ENCODE measurements at regions not wholly inside any gene's neighbourhood (a gene's known extent, or its start where the extent isn't known, plus 50 kb on each side); places are given as distances from the start of the nearest gene placed in this dataset.

GRCh38 chr12:105622220-105622619, 291.7 kb downstream of the C12orf75 start:
- no peaks in the 10 kb centered on the region for H3K4me1 ChIP-seq
- no peak for DNase-seq
- H3K27ac ChIP-seq, result no peak overlapping the region
- H3K4me3 ChIP-seq, result no peak overlapping the region
- H3K27me3 ChIP-seq, result no peaks in the 10 kb centered on the region
- H3K36me3 ChIP-seq, result no peaks in the 10 kb centered on the region
- intact Hi-C loops (cut with DNase I; ENCODE audit: low total_unique reads), result no loop called here
- no peak for TF ChIP-seq POLR2A (IDR thresholded peaks at IDR 0.05)
- TF ChIP-seq, protein P1, sequence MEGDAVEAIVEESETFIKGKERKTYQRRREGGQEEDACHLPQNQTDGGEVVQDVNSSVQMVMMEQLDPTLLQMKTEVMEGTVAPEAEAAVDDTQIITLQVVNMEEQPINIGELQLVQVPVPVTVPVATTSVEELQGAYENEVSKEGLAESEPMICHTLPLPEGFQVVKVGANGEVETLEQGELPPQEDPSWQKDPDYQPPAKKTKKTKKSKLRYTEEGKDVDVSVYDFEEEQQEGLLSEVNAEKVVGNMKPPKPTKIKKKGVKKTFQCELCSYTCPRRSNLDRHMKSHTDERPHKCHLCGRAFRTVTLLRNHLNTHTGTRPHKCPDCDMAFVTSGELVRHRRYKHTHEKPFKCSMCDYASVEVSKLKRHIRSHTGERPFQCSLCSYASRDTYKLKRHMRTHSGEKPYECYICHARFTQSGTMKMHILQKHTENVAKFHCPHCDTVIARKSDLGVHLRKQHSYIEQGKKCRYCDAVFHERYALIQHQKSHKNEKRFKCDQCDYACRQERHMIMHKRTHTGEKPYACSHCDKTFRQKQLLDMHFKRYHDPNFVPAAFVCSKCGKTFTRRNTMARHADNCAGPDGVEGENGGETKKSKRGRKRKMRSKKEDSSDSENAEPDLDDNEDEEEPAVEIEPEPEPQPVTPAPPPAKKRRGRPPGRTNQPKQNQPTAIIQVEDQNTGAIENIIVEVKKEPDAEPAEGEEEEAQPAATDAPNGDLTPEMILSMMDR (IDR thresholded peaks at IDR 0.05), result no peak
- no peaks in the 10 kb centered on the region for H3K9me3 ChIP-seq

DNA sequence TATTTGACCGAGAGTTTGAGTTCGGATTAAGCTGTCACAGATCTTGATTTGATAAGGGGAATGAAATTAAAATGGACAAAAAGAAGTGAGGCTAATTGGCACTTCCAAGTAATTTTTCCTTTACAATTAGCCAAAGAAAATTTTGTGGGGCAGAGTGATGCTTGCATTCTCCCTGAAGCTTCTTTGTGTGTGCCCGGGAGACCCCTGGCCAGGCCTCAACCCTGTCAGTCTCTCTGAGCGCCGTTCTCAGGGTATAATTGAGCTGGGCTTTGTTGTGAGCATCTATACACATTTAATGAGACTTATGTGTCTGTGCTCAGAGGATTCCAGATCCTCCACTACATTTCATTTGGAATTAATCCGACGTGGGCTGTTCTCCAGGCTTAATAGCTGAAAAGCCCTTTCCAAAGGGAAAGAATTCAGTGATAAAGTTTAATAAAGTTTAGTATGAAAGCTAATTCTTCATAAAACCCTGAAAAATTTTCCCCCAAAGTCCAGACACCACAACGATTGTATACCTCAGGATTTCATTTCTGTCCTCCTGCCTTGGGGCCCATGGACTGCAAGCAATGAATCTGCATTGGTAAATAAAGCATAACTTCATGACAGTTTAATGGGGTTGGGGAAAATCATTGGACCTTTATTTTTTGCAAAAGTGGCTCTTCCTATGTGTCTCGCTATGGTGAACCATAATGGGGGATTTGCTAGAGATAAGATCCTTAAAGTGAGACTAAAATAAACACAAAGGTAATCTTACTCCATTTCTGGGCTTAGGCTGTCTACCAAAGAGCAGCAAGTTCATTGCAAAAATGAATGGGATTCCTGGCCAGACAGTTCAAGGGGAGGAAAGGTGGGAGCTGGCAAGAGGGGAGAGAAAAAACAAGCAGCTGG, 292.6 kb downstream of the C12orf75 start:
- Histone ChIP-seq H3K4me3 (no peak overlapping the region), H3K36me3 (no peaks in the 10 kb centered on the region), H3K4me1 (no peaks in the 10 kb centered on the region), H3K27me3 (no peaks in the 10 kb centered on the region), H3K27ac (no peak overlapping the region), H3K9me3 (no peaks in the 10 kb centered on the region)
- intact Hi-C loops (cut with DNase I; ENCODE audit: low total_unique reads), result no loop called here
- TF ChIP-seq, protein P1 (IDR thresholded peaks at IDR 0.05), result no peak
- no peak for TF ChIP-seq POLR2A (IDR thresholded peaks at IDR 0.05)
- DNase-seq, result no peak

- TF ChIP-seq POLR2A (IDR thresholded peaks at IDR 0.05), result no peak
- TF ChIP-seq, protein P1 (IDR thresholded peaks at IDR 0.05), result no peak
Observed at GRCh38 chr12:105626653-105627052, 296.2 kb downstream of the C12orf75 start.

DNA sequence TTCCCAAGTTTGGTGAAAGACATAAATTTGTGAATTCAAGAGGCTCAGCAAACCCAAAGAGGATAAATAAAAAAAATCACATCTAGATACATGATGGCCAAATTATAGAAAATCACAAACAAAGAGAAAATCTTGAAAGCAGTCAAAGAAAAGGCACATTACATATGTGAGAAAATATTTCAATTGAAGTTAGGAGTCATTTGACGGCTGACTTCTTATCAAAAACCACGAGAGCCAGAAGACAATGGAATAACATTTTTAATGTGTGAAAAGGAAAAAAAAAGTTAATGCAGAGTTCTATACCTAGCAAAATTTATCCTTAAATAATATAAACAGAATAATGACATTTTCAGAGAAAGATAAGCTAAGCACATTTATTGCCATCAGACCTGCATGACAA, 307.0 kb downstream of the C12orf75 start:
- Histone ChIP-seq H3K9me3 (no peaks in the 10 kb centered on the region), H3K27ac (no peak overlapping the region), H3K4me3 (no peak overlapping the region), H3K36me3 (no peaks in the 10 kb centered on the region), H3K27me3 (no peaks in the 10 kb centered on the region), H3K4me1 (no peaks in the 10 kb centered on the region)
- intact Hi-C loops (cut with DNase I; ENCODE audit: low total_unique reads), result no loop called here
- DNase-seq, result no peak
- TF ChIP-seq, protein P1 (IDR thresholded peaks at IDR 0.05), result no peak
- no peak for TF ChIP-seq POLR2A (IDR thresholded peaks at IDR 0.05)

More at GRCh38 chr12:105626653-105627052, 296.2 kb downstream of the C12orf75 start:
- intact Hi-C loops (cut with DNase I; ENCODE audit: low total_unique reads), result no loop called here
- H3K36me3 ChIP-seq, result no peaks in the 10 kb centered on the region
- H3K27me3 ChIP-seq, result no peaks in the 10 kb centered on the region
- no peaks in the 10 kb centered on the region for H3K4me1 ChIP-seq
- H3K27ac ChIP-seq, result no peak overlapping the region
- no peak for DNase-seq
- H3K9me3 ChIP-seq, result no peaks in the 10 kb centered on the region
- no peak overlapping the region for H3K4me3 ChIP-seq

GRCh38 chr12:105640761-105641160, 310.3 kb downstream of the C12orf75 start:
- Histone ChIP-seq H3K27ac (no peak overlapping the region), H3K27me3 (no peaks in the 10 kb centered on the region), H3K9me3 (no peaks in the 10 kb centered on the region), H3K4me1 (no peaks in the 10 kb centered on the region), H3K4me3 (no peak overlapping the region), H3K36me3 (no peaks in the 10 kb centered on the region)
- DNase-seq, result no peak
- TF ChIP-seq, protein P1 (IDR thresholded peaks at IDR 0.05), result no peak
- TF ChIP-seq POLR2A (IDR thresholded peaks at IDR 0.05), result no peak
- intact Hi-C loops (cut with DNase I; ENCODE audit: low total_unique reads), result no loop called here

Measured in uterus (tissue), 3 donors.